ENCODE measurements at regions not wholly inside any gene's neighbourhood (a gene's known extent, or its start where the extent isn't known, plus 50 kb on each side); places are given as distances from the start of the nearest gene placed in this dataset.

DNA sequence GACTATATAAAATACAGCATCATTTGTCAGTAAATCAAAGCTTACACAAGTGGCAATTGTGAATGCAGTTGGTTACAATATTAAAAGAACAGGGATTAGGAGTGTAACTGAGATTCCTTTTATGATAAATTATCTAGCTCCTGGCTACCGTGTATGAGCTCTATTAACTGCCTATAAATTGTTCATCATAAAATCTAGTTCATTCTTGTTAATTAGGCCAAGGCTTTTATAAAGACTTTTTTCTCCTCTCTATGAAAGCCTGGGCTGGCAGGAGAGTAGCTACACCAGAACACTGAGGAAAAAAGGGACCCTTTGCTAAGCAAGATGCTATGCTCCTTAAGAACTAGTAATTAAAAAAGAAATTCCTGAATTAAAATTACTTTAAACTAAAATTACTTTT is 132.4 kb upstream of the MEF2C start:
- no TSS peak for BruUV-seq (replicated peaks)
- TF ChIP-seq EZH2phosphoT487 (IDR thresholded peaks at IDR 0.05; ENCODE audit: borderline replicate concordance, low read depth, low read length), result no peak
- TF ChIP-seq, protein P1, sequence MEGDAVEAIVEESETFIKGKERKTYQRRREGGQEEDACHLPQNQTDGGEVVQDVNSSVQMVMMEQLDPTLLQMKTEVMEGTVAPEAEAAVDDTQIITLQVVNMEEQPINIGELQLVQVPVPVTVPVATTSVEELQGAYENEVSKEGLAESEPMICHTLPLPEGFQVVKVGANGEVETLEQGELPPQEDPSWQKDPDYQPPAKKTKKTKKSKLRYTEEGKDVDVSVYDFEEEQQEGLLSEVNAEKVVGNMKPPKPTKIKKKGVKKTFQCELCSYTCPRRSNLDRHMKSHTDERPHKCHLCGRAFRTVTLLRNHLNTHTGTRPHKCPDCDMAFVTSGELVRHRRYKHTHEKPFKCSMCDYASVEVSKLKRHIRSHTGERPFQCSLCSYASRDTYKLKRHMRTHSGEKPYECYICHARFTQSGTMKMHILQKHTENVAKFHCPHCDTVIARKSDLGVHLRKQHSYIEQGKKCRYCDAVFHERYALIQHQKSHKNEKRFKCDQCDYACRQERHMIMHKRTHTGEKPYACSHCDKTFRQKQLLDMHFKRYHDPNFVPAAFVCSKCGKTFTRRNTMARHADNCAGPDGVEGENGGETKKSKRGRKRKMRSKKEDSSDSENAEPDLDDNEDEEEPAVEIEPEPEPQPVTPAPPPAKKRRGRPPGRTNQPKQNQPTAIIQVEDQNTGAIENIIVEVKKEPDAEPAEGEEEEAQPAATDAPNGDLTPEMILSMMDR (conservative IDR thresholded peaks at IDR 0.05; ENCODE audit: low read length), result no peak
- DNase-seq (ENCODE audit: low spot score), result no peak
- Histone ChIP-seq H3K4me3 (ENCODE audit: low read depth, low read length, poor library complexity, severe bottlenecking) (no peak overlapping the region), H2AFZ (ENCODE audit: low read length) (no peak overlapping the region), H3K4me1 (ENCODE audit: insufficient read depth, low read length, poor library complexity, severe bottlenecking) (no peaks in the 10 kb centered on the region), H3K79me2 (ENCODE audit: insufficient read depth, low read depth, low read length) (no peaks in the 10 kb centered on the region), H3K4me2 (ENCODE audit: low read length) (no peak overlapping the region), H3K9me3 (ENCODE audit: low read length) (no peaks in the 10 kb centered on the region), H4K20me1 (ENCODE audit: insufficient read depth, low read length) (no peaks in the 10 kb centered on the region), H3K9me2 (ENCODE audit: insufficient read depth, low read length) (no peaks in the 10 kb centered on the region), H3K36me3 (ENCODE audit: insufficient read depth, low read length) (no peaks in the 10 kb centered on the region), H3K27ac (ENCODE audit: low read depth, low read length, poor library complexity, severe bottlenecking) (no peak overlapping the region)
- CTCF ChIA-PET (ENCODE audit: unreplicated experiment), result no interaction called here
- intact Hi-C loops (cut with micrococcal nuclease; ENCODE audit: unreplicated experiment), result no loop called here
- POLR2A ChIA-PET, result interaction anchor here (0.7 kb wide), 1 partner anchor 555 kb away, joined by 3 read pairs; no protein-coding TSS in a partner anchor

DNA sequence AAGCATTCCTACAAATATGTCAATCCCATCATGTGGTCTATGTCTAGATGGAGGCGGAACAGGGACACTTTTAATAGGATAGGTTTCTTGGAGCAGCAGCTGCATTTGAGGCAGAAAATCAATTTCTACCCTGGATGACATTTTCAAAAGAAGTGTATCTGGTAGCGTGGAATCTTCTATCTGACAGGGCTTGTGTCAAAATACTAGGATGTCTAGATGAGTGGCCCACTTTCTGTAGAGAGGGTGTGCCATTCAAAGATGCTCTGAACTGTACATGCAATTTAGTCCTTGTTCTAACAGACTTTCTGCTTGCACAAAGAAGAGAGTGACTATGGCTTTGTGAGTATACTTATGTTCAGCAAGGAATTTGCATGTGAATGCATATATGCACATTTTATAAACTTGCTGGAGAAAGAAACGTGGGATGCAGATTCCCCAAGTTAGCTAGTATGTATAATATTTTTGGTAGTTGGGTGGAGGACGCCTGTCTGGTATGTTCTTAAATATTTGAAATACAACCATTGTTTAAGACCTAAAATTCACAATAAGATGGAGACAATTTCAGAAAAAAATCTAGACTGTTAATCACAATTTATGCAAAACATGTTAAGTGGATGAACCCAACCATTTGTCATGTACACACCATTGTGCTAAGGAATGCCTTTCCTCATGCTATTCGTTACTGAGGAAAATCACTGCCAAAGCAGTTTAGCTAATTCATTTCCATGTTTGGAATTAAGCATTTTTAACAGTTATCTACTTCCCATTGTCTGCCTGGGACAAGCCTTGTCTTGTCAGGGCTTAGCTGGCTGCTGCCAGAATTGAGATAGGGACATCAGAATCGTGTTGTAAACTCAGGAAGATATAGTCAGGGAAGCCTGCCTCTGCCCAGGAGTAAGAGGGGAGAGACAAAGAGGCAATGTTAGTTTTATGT is 129.1 kb upstream of the MEF2C start:
- intact Hi-C loops (cut with micrococcal nuclease; ENCODE audit: unreplicated experiment), result no loop called here
- Histone ChIP-seq H3K36me3 (ENCODE audit: insufficient read depth, low read length) (no peaks in the 10 kb centered on the region), H3K4me1 (ENCODE audit: insufficient read depth, low read length, poor library complexity, severe bottlenecking) (no peaks in the 10 kb centered on the region), H3K4me2 (ENCODE audit: low read length) (no peak overlapping the region), H3K9me2 (ENCODE audit: insufficient read depth, low read length) (no peaks in the 10 kb centered on the region), H2AFZ (ENCODE audit: low read length) (no peak overlapping the region), H3K79me2 (ENCODE audit: insufficient read depth, low read depth, low read length) (no peaks in the 10 kb centered on the region), H4K20me1 (ENCODE audit: insufficient read depth, low read length) (no peaks in the 10 kb centered on the region), H3K27ac (ENCODE audit: low read depth, low read length, poor library complexity, severe bottlenecking) (no peak overlapping the region), H3K4me3 (ENCODE audit: low read depth, low read length, poor library complexity, severe bottlenecking) (no peak overlapping the region), H3K9me3 (ENCODE audit: low read length) (no peaks in the 10 kb centered on the region)
- ChIA-PET POLR2A (interaction anchor here (0.6 to 0.8 kb wide), 2 partner anchors 147 to 306 kb away, joined by 3 read pairs; no protein-coding TSS in a partner anchor), CTCF (ENCODE audit: unreplicated experiment) (no interaction called here)
- BruUV-seq (replicated peaks), result no TSS peak
- no peak for DNase-seq (ENCODE audit: low spot score)
- no peak for TF ChIP-seq EZH2phosphoT487 (IDR thresholded peaks at IDR 0.05; ENCODE audit: borderline replicate concordance, low read depth, low read length)
- TF ChIP-seq, protein P1 (conservative IDR thresholded peaks at IDR 0.05; ENCODE audit: low read length), result no peak

DNA sequence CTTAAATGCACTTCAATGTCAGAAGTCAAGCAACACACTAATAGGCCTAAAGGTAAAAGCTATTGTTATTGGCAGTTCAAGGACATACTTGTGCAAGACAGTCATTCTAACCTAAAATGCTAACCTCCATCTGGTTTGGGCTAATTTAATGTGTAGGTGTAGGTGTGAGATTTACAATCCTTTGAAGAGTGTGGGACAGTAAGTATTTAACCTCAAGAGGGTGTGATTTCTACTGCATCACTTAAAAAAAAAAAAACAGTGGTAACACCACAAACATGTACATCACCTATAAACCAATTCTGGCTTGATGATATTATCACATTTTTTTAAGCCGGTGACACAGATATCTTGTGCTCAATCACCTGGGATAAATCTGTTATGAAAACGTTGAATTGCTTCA is 127.5 kb upstream of the MEF2C start:
- Histone ChIP-seq H3K9me3 (ENCODE audit: low read length) (no peaks in the 10 kb centered on the region), H3K9me2 (ENCODE audit: insufficient read depth, low read length) (no peaks in the 10 kb centered on the region), H3K27ac (ENCODE audit: low read depth, low read length, poor library complexity, severe bottlenecking) (no peak overlapping the region), H3K36me3 (ENCODE audit: insufficient read depth, low read length) (no peaks in the 10 kb centered on the region), H3K4me3 (ENCODE audit: low read depth, low read length, poor library complexity, severe bottlenecking) (no peak overlapping the region), H3K4me1 (ENCODE audit: insufficient read depth, low read length, poor library complexity, severe bottlenecking) (no peaks in the 10 kb centered on the region), H2AFZ (ENCODE audit: low read length) (no peak overlapping the region), H3K4me2 (ENCODE audit: low read length) (no peak overlapping the region), H4K20me1 (ENCODE audit: insufficient read depth, low read length) (no peaks in the 10 kb centered on the region), H3K79me2 (ENCODE audit: insufficient read depth, low read depth, low read length) (no peaks in the 10 kb centered on the region)
- ChIA-PET POLR2A (no interaction called here), CTCF (ENCODE audit: unreplicated experiment) (no interaction called here)
- TF ChIP-seq EZH2phosphoT487 (IDR thresholded peaks at IDR 0.05; ENCODE audit: borderline replicate concordance, low read depth, low read length), result no peak
- TF ChIP-seq, protein P1 (conservative IDR thresholded peaks at IDR 0.05; ENCODE audit: low read length), result no peak
- no TSS peak for BruUV-seq (replicated peaks)
- intact Hi-C loops (cut with micrococcal nuclease; ENCODE audit: unreplicated experiment), result no loop called here
- no peak for DNase-seq (ENCODE audit: low spot score)

Measured in OCI-LY7 (cell line).